ENCODE measurements at regions not wholly inside any gene's neighbourhood (a gene's known extent, or its start where the extent isn't known, plus 50 kb on each side); places are given as distances from the start of the nearest gene placed in this dataset.

DNA sequence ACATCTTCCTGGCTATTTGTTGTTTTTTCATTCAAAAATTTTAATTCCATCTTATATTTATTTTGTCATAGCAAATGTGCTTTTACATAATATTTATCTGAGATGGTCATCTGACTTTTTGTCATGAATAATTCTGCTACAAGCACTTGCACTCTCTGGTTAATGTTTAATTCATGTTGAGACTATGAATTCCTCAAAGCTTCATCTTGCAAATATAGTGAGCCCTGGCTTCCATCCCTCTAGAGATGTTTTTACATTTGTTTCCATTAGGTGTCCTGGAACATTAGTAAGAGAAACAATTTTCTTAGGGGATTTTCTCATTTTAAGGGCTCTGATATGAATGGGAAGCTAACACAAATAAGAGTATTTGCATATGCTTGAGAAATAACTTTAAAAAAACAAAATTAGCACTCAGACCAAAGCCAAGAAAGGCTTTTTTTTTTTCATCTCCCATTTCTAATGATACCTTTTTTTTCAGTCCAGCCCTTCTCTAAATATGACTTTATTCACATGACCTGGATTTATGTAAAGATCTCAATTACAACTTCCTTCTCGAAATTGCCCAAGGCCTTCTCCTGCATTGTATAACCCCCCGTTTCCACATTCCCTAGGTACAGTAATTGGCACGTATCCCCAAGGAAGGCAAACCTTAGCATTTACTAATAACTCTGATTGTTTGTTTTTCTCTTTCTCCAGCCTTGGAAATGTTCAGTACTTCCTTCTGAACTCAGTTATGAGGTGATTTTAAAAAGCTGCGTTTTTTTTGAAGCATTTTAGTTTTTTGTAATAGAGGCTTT lies 797.0 kb upstream of the GJE1 start:
- no peak for DNase-seq (ENCODE audit: low read depth)
- no peak overlapping the region for H3K4me3 ChIP-seq (ENCODE audit: low read depth, low read length)
- TF ChIP-seq, protein P1, sequence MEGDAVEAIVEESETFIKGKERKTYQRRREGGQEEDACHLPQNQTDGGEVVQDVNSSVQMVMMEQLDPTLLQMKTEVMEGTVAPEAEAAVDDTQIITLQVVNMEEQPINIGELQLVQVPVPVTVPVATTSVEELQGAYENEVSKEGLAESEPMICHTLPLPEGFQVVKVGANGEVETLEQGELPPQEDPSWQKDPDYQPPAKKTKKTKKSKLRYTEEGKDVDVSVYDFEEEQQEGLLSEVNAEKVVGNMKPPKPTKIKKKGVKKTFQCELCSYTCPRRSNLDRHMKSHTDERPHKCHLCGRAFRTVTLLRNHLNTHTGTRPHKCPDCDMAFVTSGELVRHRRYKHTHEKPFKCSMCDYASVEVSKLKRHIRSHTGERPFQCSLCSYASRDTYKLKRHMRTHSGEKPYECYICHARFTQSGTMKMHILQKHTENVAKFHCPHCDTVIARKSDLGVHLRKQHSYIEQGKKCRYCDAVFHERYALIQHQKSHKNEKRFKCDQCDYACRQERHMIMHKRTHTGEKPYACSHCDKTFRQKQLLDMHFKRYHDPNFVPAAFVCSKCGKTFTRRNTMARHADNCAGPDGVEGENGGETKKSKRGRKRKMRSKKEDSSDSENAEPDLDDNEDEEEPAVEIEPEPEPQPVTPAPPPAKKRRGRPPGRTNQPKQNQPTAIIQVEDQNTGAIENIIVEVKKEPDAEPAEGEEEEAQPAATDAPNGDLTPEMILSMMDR (IDR thresholded peaks at IDR 0.05; ENCODE audit: insufficient read depth, low read length): no peak

DNA sequence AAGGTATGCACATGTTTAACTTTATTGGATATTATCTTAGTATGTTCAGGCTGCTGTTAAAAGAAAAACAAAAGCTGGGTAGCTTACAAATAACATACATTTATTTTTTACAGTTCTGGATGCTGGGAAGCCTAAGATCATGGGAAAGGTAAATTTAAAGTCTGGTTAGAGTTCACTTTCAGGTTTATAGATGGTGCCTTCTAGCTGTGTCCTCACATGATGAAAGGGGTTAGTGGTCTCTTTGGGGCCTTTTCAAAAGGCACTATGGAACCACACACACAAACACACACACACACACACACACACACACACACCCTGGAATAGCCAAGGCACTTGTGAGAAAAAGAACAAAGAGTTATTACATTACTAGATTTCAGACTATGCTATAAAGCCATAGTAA lies 805.8 kb upstream of the GJE1 start:
- TF ChIP-seq, protein P1 (IDR thresholded peaks at IDR 0.05; ENCODE audit: insufficient read depth, low read length): no peak
- H3K4me3 ChIP-seq (ENCODE audit: low read depth, low read length): peak overlapping the region; percentile 44
- no peak for DNase-seq (ENCODE audit: low read depth)

DNA sequence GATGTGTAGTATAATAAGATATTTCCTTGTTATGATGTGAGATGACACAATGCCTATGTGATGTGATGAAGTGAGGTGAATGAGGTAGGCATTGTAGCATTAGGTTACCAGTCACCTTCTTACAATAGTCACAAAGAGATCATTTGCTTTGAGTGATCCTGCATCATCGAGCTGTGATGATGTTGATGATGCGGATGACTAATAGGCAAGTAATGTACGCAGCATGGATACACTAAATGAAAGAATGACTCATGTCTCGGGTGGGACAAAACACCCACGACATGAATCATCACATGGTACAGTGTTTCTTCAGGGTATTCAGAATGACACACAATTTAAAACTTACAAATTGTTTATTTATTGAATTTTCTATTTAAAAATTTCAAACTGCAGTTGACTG lies 806.3 kb upstream of the GJE1 start:
- TF ChIP-seq, protein P1 (IDR thresholded peaks at IDR 0.05; ENCODE audit: insufficient read depth, low read length): no peak
- H3K4me3 ChIP-seq (ENCODE audit: low read depth, low read length): peak overlapping the region; percentile 44

DNA sequence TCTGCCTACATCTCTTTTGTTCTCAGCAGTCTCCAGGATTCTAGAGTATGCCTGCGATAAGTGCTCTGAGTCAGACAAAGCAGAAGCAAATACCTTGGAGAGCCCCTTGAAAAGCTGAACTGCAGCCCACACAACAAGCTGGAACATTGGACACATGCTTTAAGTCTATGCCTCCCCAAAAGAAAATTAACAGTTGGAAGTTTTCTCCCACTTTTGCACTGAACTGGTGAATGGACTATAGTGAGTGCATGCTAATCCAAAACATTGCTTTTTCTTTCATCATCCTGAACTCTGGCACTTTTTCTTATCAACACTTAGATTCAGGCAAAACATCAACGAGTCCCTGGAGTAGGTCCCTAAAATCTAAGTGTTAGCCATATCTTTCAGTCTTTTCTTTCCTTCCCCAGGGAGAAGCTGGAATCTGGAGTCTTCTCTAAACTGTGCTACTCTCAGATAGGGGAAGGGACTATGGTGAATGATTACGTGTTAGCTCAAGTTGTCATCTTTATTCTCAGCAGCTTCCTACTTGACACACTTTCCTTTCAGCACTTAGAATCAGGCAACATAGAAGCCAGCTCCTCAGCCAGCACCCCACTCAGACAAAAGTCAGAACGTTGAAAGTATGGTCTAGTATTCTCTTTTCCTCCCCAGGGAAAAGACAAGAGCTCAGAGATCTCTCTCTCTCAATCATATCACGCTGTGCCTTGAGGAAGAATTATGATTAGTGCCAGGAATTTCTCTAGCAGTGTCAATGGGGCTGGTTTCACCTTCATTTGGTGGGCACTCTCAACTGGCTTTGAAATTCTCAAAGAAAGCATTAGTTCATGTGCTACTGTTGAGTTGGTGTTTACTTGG lies 811.0 kb upstream of the GJE1 start:
- DNase-seq (ENCODE audit: low read depth): peak; percentile 93
- peak overlapping the region; percentile 6 for H3K4me3 ChIP-seq (ENCODE audit: low read depth, low read length)

More for the DNA sequence above, 806.3 kb upstream of the GJE1 start:
- DNase-seq (ENCODE audit: low read depth): peak; percentile 97

DNA sequence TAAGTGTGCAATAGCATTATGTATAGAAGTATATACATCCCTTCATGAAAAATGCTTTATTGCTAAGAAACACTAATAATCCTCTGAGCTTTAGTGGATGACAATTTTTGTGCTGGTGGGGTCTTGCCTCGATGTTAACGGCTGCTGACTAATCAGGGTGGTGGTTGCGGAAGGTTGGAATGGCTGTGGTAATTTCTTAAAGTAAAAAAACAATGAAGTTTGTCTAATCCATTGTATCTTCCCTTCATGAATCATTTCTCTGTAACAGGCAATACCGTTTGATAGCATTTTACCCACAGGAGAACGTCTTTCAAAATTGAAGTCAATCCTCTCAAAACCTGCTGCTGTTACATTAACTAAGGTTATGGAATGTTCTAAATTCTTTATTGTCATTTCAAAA lies 816.5 kb upstream of the GJE1 start:
- DNase-seq (ENCODE audit: low read depth): no peak
- TF ChIP-seq, protein P1 (IDR thresholded peaks at IDR 0.05; ENCODE audit: insufficient read depth, low read length): no peak
- H3K4me3 ChIP-seq (ENCODE audit: low read depth, low read length): no peak overlapping the region

More for the DNA sequence above, 811.0 kb upstream of the GJE1 start:
- TF ChIP-seq, protein P1 (IDR thresholded peaks at IDR 0.05; ENCODE audit: insufficient read depth, low read length): no peak

DNA sequence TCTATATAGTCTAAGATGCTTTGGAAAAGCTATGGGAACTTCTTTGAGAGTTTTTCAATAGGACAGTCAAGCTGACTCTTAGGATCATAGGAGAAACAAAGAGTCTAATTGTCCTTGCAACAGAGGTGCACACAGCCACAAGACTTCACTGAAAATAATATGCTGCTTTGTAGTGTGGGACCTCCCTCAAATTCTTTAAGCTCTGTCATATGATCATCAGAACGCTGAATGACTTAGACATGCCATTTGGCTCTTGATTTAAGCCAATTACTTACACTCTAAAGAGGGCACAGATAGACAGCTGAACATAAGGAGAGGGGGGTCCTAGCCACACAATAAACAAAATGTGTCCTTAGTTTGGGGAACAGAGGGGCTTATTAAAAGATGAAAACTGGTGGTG lies 818.7 kb upstream of the GJE1 start:
- TF ChIP-seq, protein P1 (IDR thresholded peaks at IDR 0.05; ENCODE audit: insufficient read depth, low read length): no peak

More for the DNA sequence above, 818.7 kb upstream of the GJE1 start:
- DNase-seq (ENCODE audit: low read depth): no peak
- H3K4me3 ChIP-seq (ENCODE audit: low read depth, low read length): no peak overlapping the region
